Spleen (tissue), 11 donors: ENCODE measurements at regions not wholly inside any gene's neighbourhood (a gene's known extent, or its start where the extent isn't known, plus 50 kb on each side); places are given as distances from the start of the nearest gene placed in this dataset.

Source experiments
- DNase-seq: peaks from one replicate; pipeline ENCODE4 v3.0.0-alpha.2; 2020
- H3K27ac ChIP-seq, 8 donors: fragments of 200-600 bp; sonication (generic) in 7 of 8; 1 replicate in 4 of 8; 2 replicates in 4 of 8; pipeline versions ENCODE4 v1.5.0 to v1.8.0; 2016 to 2021; ENCODE audit warnings: inconsistent platforms in 4 of 8, mild to moderate bottlenecking in 4 of 8, moderate library complexity in 1 of 8
- H3K27me3 ChIP-seq, 7 donors: fragments of 200-600 bp; sonication (generic) in 6 of 7; replicated peaks in 1 of 7; 1 replicate in 4 of 7; 2 replicates in 3 of 7; pipeline versions ENCODE4 v1.5.0 to v1.8.0; 2016 to 2021; ENCODE audit warnings: inconsistent platforms in 3 of 7, mild to moderate bottlenecking in 1 of 7
- H3K36me3 ChIP-seq, 6 donors: fragments of 200-600 bp; sonication (generic) in 5 of 6; 1 replicate in 4 of 6; 2 replicates in 2 of 6; pipeline versions ENCODE4 v1.5.0 to v1.8.0; 2016 to 2021; ENCODE audit warnings: inconsistent platforms in 2 of 6
- H3K4me1 ChIP-seq, 6 donors: fragments of 200-600 bp; sonication (generic) in 5 of 6; 1 replicate in 3 of 6; 2 replicates in 3 of 6; pipeline versions ENCODE4 v1.5.0 to v1.8.0; 2016 to 2021; ENCODE audit warnings: inconsistent platforms in 3 of 6
- H3K4me3 ChIP-seq, 8 donors: fragments of 200-600 bp; sonication (generic) in 7 of 8; 1 replicate in 4 of 8; 2 replicates in 4 of 8; pipeline versions ENCODE4 v1.5.0 to v1.8.0; 2016 to 2021; ENCODE audit warnings: inconsistent platforms in 4 of 8, mild to moderate bottlenecking in 4 of 8, moderate library complexity in 2 of 8
- H3K9me3 ChIP-seq, 8 donors: fragments of 200-600 bp; sonication (generic) in 7 of 8; 1 replicate in 4 of 8; 2 replicates in 4 of 8; pipeline versions ENCODE4 v1.5.0 to v1.8.0; 2016 to 2021; ENCODE audit warnings: inconsistent platforms in 4 of 8
- CTCF ChIP-seq, 11 experiments: fragments of 200-600 bp in 7 of 11; fragments of 450-650 bp in 4 of 11; sonication (generic) in 4 of 11; IDR thresholded peaks in 8 of 11; conservative IDR thresholded peaks in 3 of 11; 1 replicate in 7 of 11; 2 replicates in 4 of 11; pipeline versions ENCODE4 v1.4.0 to v1.8.0; 2016 to 2021; ENCODE audit warnings: antibody characterized with exemption in 11 of 11, inconsistent platforms in 4 of 11, mild to moderate bottlenecking in 1 of 11
- POLR2A ChIP-seq, 3 donors: fragments of 450-650 bp; IDR thresholded peaks; one replicate each; pipeline ENCODE4 v1.5.1; 2017; ENCODE audit warnings: antibody characterized with exemption in 3 of 3, mild to moderate bottlenecking in 1 of 3
- POLR2AphosphoS5 ChIP-seq, 3 donors: sonication (generic); formaldehyde crosslinking; IDR thresholded peaks; one replicate each; pipeline ENCODE4 v1.5.1; 2017; ENCODE audit warnings: antibody characterized with exemption in 3 of 3
- WGBS, 5 donors: extraction: QIAGEN DNeasy Blood & Tissue Kit in 3 of 5; methylation state at CpG; one replicate each; pipeline versions ENCODE4 v1.1.5 to v1.1.7; 2013 to 2018; 5-methylcytosine and 5-hydroxymethylcytosine counted together
- intact Hi-C: fragments of 100-400 bp; cut with DNase I; formaldehyde crosslinking; loops from one replicate; pipeline ENCODE4 v1.15.0; 2023; ENCODE audit warnings: low total_unique reads
- donor health status: healthy with polysubstance abuse.
- donor health status: DM: no; HTN: no; CAD: no; lungs with moderate emphysema.
- donor health status: DM: no; HTN: no; CAD: no.
- donor health status: Bipolar disorder and iron deficiency.
- donor health status: healthy.
- donor health status: DM: no; HTN: no; CAD: no.
- donor health status: DM: yes; HTN: yes; CAD: no.

- no peaks in the 10 kb centered on the region for H3K27me3 ChIP-seq
- TF ChIP-seq CTCF (IDR thresholded peaks at IDR 0.05 in 8 of 11, conservative IDR thresholded peaks at IDR 0.05 in 3 of 11): no peak
- no peak for TF ChIP-seq POLR2A (IDR thresholded peaks at IDR 0.05)
- TF ChIP-seq POLR2AphosphoS5 (IDR thresholded peaks at IDR 0.05): no peak
- H3K4me3 ChIP-seq: no peak overlapping the region
- no peaks in the 10 kb centered on the region for H3K9me3 ChIP-seq
- H3K27ac ChIP-seq: no peak overlapping the region
- no peaks in the 10 kb centered on the region for H3K36me3 ChIP-seq
- H3K4me1 ChIP-seq: no peaks in the 10 kb centered on the region
- WGBS, 5 donors: 77 to 87% (median 84%) methylated on average over 5 of the region's 5 CpGs
- intact Hi-C loops: no loop called here
- DNase-seq: no peak
These were observed 144.3 kb upstream of the ADAMTS9 start for GRCh38 chr3:64832098-64832497.

GRCh38 chr3:64830681-64831080, 142.9 kb upstream of the ADAMTS9 start:
- intact Hi-C loops: no loop called here
- H3K4me3 ChIP-seq: no peak overlapping the region
- WGBS, 5 donors: 84 to 90% (median 89%) methylated on average over 4 of the region's 4 CpGs

GRCh38 chr3:64829331-64829730, 141.5 kb upstream of the ADAMTS9 start:
- intact Hi-C loops: no loop called here
- H3K4me1 ChIP-seq: peaks cover 0 to 9% (median 0%) of the 10 kb centered on the region in 6 donors
- H3K9me3 ChIP-seq: no peaks in the 10 kb centered on the region
- TF ChIP-seq POLR2A (IDR thresholded peaks at IDR 0.05): no peak
- no peak for TF ChIP-seq POLR2AphosphoS5 (IDR thresholded peaks at IDR 0.05)
- TF ChIP-seq CTCF (IDR thresholded peaks at IDR 0.05 in 8 of 11, conservative IDR thresholded peaks at IDR 0.05 in 3 of 11): no peak
- DNase-seq: no peak
- H3K36me3 ChIP-seq: no peaks in the 10 kb centered on the region
- no peak overlapping the region for H3K27ac ChIP-seq
- no peaks in the 10 kb centered on the region for H3K27me3 ChIP-seq
- 75 to 96% (median 81%) methylated on average over 3 of the region's 3 CpGs for WGBS, 5 donors
- H3K4me3 ChIP-seq: no peak overlapping the region

More at GRCh38 chr3:64830681-64831080, 142.9 kb upstream of the ADAMTS9 start:
- no peaks in the 10 kb centered on the region for H3K27me3 ChIP-seq
- H3K9me3 ChIP-seq: no peaks in the 10 kb centered on the region
- H3K27ac ChIP-seq: no peak overlapping the region
- no peak for DNase-seq
- no peak for TF ChIP-seq CTCF (IDR thresholded peaks at IDR 0.05 in 8 of 11, conservative IDR thresholded peaks at IDR 0.05 in 3 of 11)
- no peak for TF ChIP-seq POLR2A (IDR thresholded peaks at IDR 0.05)
- no peak for TF ChIP-seq POLR2AphosphoS5 (IDR thresholded peaks at IDR 0.05)
- H3K4me1 ChIP-seq: no peaks in the 10 kb centered on the region
- H3K36me3 ChIP-seq: no peaks in the 10 kb centered on the region

DNA sequence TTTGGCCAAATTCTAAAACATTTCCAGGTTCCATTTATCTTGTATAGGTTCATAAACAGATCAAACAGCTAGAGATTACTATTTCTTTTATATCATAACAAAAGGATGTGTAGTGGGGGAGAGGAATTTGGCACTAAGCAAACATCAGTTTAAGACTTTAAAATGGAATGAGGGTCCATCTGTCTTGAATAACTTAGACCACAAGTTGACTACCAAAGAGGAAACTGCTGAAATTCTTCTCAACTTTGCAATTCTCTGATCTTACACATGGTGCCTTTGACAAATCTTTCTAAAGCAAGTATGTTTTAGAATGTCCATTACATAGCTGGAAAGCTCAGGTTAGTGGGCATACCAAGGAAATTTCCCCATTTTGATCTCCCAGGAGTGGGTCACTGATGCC, 140.5 kb upstream of the ADAMTS9 start:
- peaks cover 0 to 19% (median 3%) of the 10 kb centered on the region in 6 donors for H3K4me1 ChIP-seq
- H3K27me3 ChIP-seq: no peaks in the 10 kb centered on the region
- intact Hi-C loops: no loop called here
- no peak overlapping the region for H3K27ac ChIP-seq
- TF ChIP-seq POLR2AphosphoS5 (IDR thresholded peaks at IDR 0.05): no peak
- TF ChIP-seq POLR2A (IDR thresholded peaks at IDR 0.05): no peak
- no peak for TF ChIP-seq CTCF (IDR thresholded peaks at IDR 0.05 in 8 of 11, conservative IDR thresholded peaks at IDR 0.05 in 3 of 11)
- no peaks in the 10 kb centered on the region for H3K36me3 ChIP-seq
- DNase-seq: no peak
- H3K9me3 ChIP-seq: no peaks in the 10 kb centered on the region
- H3K4me3 ChIP-seq: no peak overlapping the region
